K562 (cell line): ENCODE measurements at regions not wholly inside any gene's neighbourhood (a gene's known extent, or its start where the extent isn't known, plus 50 kb on each side); places are given as distances from the start of the nearest gene placed in this dataset.

Experiments
- ATAC-seq: fragments of 200-7000 bp; cut with Tn5 transposase; 3 replicates; pipeline ENCODE4 v1.9.1; 2020; ENCODE audit warnings: moderate library complexity
- BruUV-seq: library from RNA; stranded (reverse); fragments of 400-500 nt; replicated peaks from 2 replicates; lab custom pipeline; 2021; lab: Mats Ljungman, UMichigan
- CTCF ChIA-PET: fragments of 300-600 bp; formaldehyde crosslinking; extraction: SDS; loops from one replicate; lab custom pipeline; 2021; ENCODE audit warnings: low intra/inter-chr PET ratio; lab: Yijun Ruan, JAX
- POLR2A ChIA-PET: fragments of 300-600, 350-650 bp; sonication (Branson Sonifier 250); formaldehyde crosslinking; extraction: SDS; loops from one replicate; lab custom pipeline; 2021; ENCODE audit warnings: antibody characterized with exemption, inconsistent platforms; lab: Yijun Ruan, JAX
- DNase-seq, 4 experiments: peaks; one replicate each; pipeline versions ENCODE4 v3.0.0 to v3.0.0-alpha.2; 2011 to 2018; ENCODE audit warnings: low spot score in 3 of 4, mixed read lengths in 3 of 4; ENCODE audit errors: extremely low read depth in 1 of 4
- FAIRE-seq: peaks from 2 replicates; lab custom pipeline; 2011; peaks lifted over from hg19 to GRCh38; lab: Jason Lieb, UNC
- H2AFZ ChIP-seq: 2 replicates; pipeline ENCODE4 v1.6.0; 2011; ENCODE audit warnings: low read depth, low read length, control low read depth, inconsistent platforms
- H3K27ac ChIP-seq: fragments of 200-600 bp; 3 replicates; pipeline ENCODE4 v1.8.0; 2011; ENCODE audit warnings: low read depth, mild to moderate bottlenecking, control low read depth, inconsistent platforms, low read length, moderate library complexity, mixed read lengths; ENCODE audit errors: extremely low read depth
- H3K27me3 ChIP-seq, 2 experiments: fragments of 300-600 bp in 1 of 2; 2 replicates in 1 of 2; 3 replicates in 1 of 2; pipeline versions ENCODE4 v1.6.0 to v1.8.0; 2011; ENCODE audit warnings: inconsistent platforms in 2 of 2, low read length in 2 of 2, mild to moderate bottlenecking in 1 of 2, mixed read lengths in 1 of 2, moderate library complexity in 1 of 2; ENCODE audit not compliant: control insufficient read depth in 2 of 2, insufficient read depth in 2 of 2
- H3K36me3 ChIP-seq: fragments of 300-600 bp; 3 replicates; pipeline ENCODE4 v1.8.0; 2011; ENCODE audit warnings: mild to moderate bottlenecking, low read length, inconsistent platforms; ENCODE audit not compliant: control insufficient read depth, insufficient read depth
- H3K4me1 ChIP-seq, 2 experiments: fragments of 200-600 bp in 1 of 2; replicated peaks in 1 of 2; 2 replicates in 1 of 2; 3 replicates in 1 of 2; pipeline versions ENCODE4 v1.5.1 to v1.8.0; 2011; ENCODE audit warnings: inconsistent platforms in 2 of 2, low read length in 2 of 2, mild to moderate bottlenecking in 1 of 2, mixed read lengths in 1 of 2, moderate library complexity in 1 of 2; ENCODE audit not compliant: control insufficient read depth in 2 of 2, insufficient read depth in 2 of 2
- H3K4me2 ChIP-seq: 2 replicates; pipeline ENCODE4 v1.6.1; 2011; ENCODE audit warnings: low read length, control low read depth, inconsistent platforms, mixed read lengths; ENCODE audit not compliant: insufficient read depth
- H3K4me3 ChIP-seq: fragments of 200-600 bp; sonication (generic), shearing (Covaris generic); 2 replicates; pipeline ENCODE4 v1.5.1; 2016; ENCODE audit warnings: control low read depth, inconsistent platforms
- H3K79me2 ChIP-seq: fragments of 200-600 bp; 3 replicates; pipeline ENCODE4 v1.8.0; 2011; ENCODE audit warnings: low read length, inconsistent platforms; ENCODE audit not compliant: control insufficient read depth, insufficient read depth
- H3K9ac ChIP-seq, 2 experiments: 2 replicates each; pipeline versions ENCODE4 v1.6.0 to v1.6.1; 2011; ENCODE audit warnings: low read depth in 2 of 2, low read length in 2 of 2, control low read depth in 1 of 2, inconsistent platforms in 1 of 2, mild to moderate bottlenecking in 1 of 2, mixed read lengths in 1 of 2; ENCODE audit not compliant: insufficient read depth in 1 of 2
- H3K9me1 ChIP-seq: one replicate; pipeline ENCODE4 v1.6.0; 2011; ENCODE audit warnings: inconsistent platforms, mild to moderate bottlenecking, low read length, moderate library complexity; ENCODE audit not compliant: control insufficient read depth, insufficient read depth
- H3K9me3 ChIP-seq: replicated peaks from 2 replicates; pipeline ENCODE4 v1.5.1; 2011; ENCODE audit warnings: low read depth, low read length, inconsistent platforms; ENCODE audit not compliant: control insufficient read depth, insufficient read depth
- H4K20me1 ChIP-seq: replicated peaks from 2 replicates; pipeline ENCODE4 v1.6.1; 2011; ENCODE audit warnings: low read length, inconsistent platforms, mixed read lengths; ENCODE audit not compliant: control insufficient read depth, insufficient read depth
- CAMTA2 ChIP-seq: fragments of 250-450 bp; sonication (Bioruptor Pico); conservative IDR thresholded peaks from 2 replicates; pipeline ENCODE4 v1.5.1; 2022
- HOMEZ ChIP-seq: fragments of 250-450 bp; sonication (Bioruptor Pico); IDR thresholded peaks from 2 replicates; pipeline ENCODE4 v1.4.0; 2020; ENCODE audit warnings: mild to moderate bottlenecking, moderate library complexity
- KHSRP ChIP-seq: fragments of 450-650 bp; IDR thresholded peaks from 2 replicates; pipeline ENCODE4 v1.6.1; 2017
- MBD2 ChIP-seq: sonication (generic); IDR thresholded peaks from 2 replicates; pipeline ENCODE4 v1.6.1; 2016; ENCODE audit warnings: low read depth, borderline replicate concordance
- PCBP1 ChIP-seq: fragments of 200-400 bp; formaldehyde crosslinking; IDR thresholded peaks from 2 replicates; pipeline ENCODE4 v1.6.1; 2018; ENCODE audit warnings: mild to moderate bottlenecking, low read depth, low read length; ENCODE audit not compliant: poor library complexity, severe bottlenecking
- PURB ChIP-seq: sonication (generic); formaldehyde crosslinking; IDR thresholded peaks from 2 replicates; pipeline ENCODE4 v1.9.0; 2021; ENCODE audit warnings: low read depth, mild to moderate bottlenecking, missing genetic modification reagents
- STAT6 ChIP-seq: sonication (generic); formaldehyde crosslinking; IDR thresholded peaks from 2 replicates; pipeline ENCODE4 v1.8.1; 2023; ENCODE audit warnings: mild to moderate bottlenecking, missing genetic modification reagents
- TCF7L2 ChIP-seq: fragments of 150-350 bp; IDR thresholded peaks from 2 replicates; pipeline ENCODE4 v1.6.1; 2016; ENCODE audit warnings: low read depth, mild to moderate bottlenecking, low read length, moderate library complexity
- XRCC4 ChIP-seq: IDR thresholded peaks from one replicate; pipeline ENCODE4 v1.6.1; 2011; ENCODE audit not compliant: insufficient read depth, insufficient read length; ENCODE audit errors: extremely low read depth
- ZNF23 ChIP-seq: fragments of 250-450 bp; sonication (Bioruptor Pico); IDR thresholded peaks from 2 replicates; pipeline ENCODE4 v1.4.0; 2020; ENCODE audit warnings: mild to moderate bottlenecking
- ZNF324 ChIP-seq: fragments of 250-450 bp; sonication (Bioruptor Pico); IDR thresholded peaks from 2 replicates; pipeline ENCODE4 v1.4.0; 2020; ENCODE audit warnings: mild to moderate bottlenecking
- ZNF609 ChIP-seq: sonication (generic); formaldehyde crosslinking; IDR thresholded peaks from 2 replicates; pipeline ENCODE4 v1.8.1; 2023; ENCODE audit warnings: missing genetic modification reagents, mild to moderate bottlenecking, borderline replicate concordance
- WGBS: fragments of 100-300 bp; shearing (Covaris generic); methylation state at CpG from one replicate; pipeline ENCODE4 v1.1.6; 2016; ENCODE audit warnings: low coverage, mixed read lengths; ENCODE audit not compliant: insufficient coverage; ENCODE audit errors: missing lambda C conversion rate; 5-methylcytosine and 5-hydroxymethylcytosine counted together
- in situ Hi-C: fragments of 300-500 bp; cut with MboI; formaldehyde crosslinking; loops from 4 replicates; pipeline ENCODE4 v1.15.0; 2018; ENCODE audit warnings: inconsistent platforms, mixed read lengths
- intact Hi-C: fragments of 100-400 bp; cut with micrococcal nuclease; formaldehyde crosslinking; loops from 2 replicates; pipeline ENCODE4 v1.14.2; 2022

- intact Hi-C loops (no loop called here), in situ Hi-C loops (no loop called here)
- no peak for DNase-seq
- CTCF ChIA-PET: no interaction called here
- POLR2A ChIA-PET: no interaction called here
- Histone ChIP-seq H3K36me3 (no peaks in the 10 kb centered on the region), H3K79me2 (no peaks in the 10 kb centered on the region), H3K4me2 (no peak overlapping the region), H3K4me1 (no peaks in the 10 kb centered on the region), H3K9me3 (no peaks in the 10 kb centered on the region), H3K9ac (no peak overlapping the region), H4K20me1 (no peaks in the 10 kb centered on the region), H3K9me1 (no peaks in the 10 kb centered on the region), H3K27me3 (no peaks in the 10 kb centered on the region), H3K4me3 (no peak overlapping the region), H2AFZ (no peak overlapping the region), H3K27ac (no peak overlapping the region)
- BruUV-seq: no TSS peak
- no peak for ATAC-seq
- FAIRE-seq: no peak
- no peak for TF ChIP-seq MBD2
- no peak for TF ChIP-seq ZNF324 (CRISPR knock-in tag)
- TF ChIP-seq KHSRP: no peak
- TF ChIP-seq ZNF23 (CRISPR knock-in tag): no peak
- no peak for TF ChIP-seq CAMTA2
- TF ChIP-seq HOMEZ (CRISPR knock-in tag): no peak
- no peak for TF ChIP-seq STAT6 (CRISPR knock-in tag)
- no peak for TF ChIP-seq PCBP1
- no peak for TF ChIP-seq PURB (CRISPR knock-in tag)
- TF ChIP-seq XRCC4: no peak
- TF ChIP-seq ZNF609 (CRISPR knock-in tag): no peak
- TF ChIP-seq TCF7L2: no peak
- 0% methylated on average over 6 of the region's 6 CpGs for WGBS
Observed at GRCh38 chr4:57465321-57466056, 355.3 kb upstream of the IGFBP7 start.
